CD4-positive, alpha-beta T cell treated with Interleukin-21 for 1 hour (primary cell): ENCODE measurements at regions not wholly inside any gene's neighbourhood (a gene's known extent, or its start where the extent isn't known, plus 50 kb on each side); places are given as distances from the start of the nearest gene placed in this dataset.
"Not testable (repeated sequence)": the region's sequence is repeated elsewhere in the genome, so short reads cannot be mapped to it uniquely, and the experiment has no call there.

ENCODE experiments used
- DNase-seq: peaks from one replicate; pipeline ENCODE4 v3.0.0-alpha.2; 2020

GRCh38 chr18:14321217-14321616 lies 189.0 kb upstream of the ZNF519 start:
- not testable (repeated sequence) for DNase-seq

GRCh38 chr18:14301255-14301654 lies 169.0 kb upstream of the ZNF519 start:
- not testable (repeated sequence) for DNase-seq

- DNase-seq: not testable (repeated sequence)
Observed at GRCh38 chr18:14295081-14295480, 162.8 kb upstream of the ZNF519 start.

GRCh38 chr18:14285053-14285452 lies 152.8 kb upstream of the ZNF519 start:
- DNase-seq: no peak

GRCh38 chr18:14275391-14275790 lies 143.2 kb upstream of the ZNF519 start:
- not testable (repeated sequence) for DNase-seq

- DNase-seq: not testable (repeated sequence)
Observed at GRCh38 chr18:14265637-14266410, 133.6 kb upstream of the ZNF519 start.

- DNase-seq: not testable (repeated sequence)
Observed at GRCh38 chr18:14262786-14263185, 130.6 kb upstream of the ZNF519 start.

GRCh38 chr18:14250084-14250677 lies 117.9 kb upstream of the ZNF519 start:
- not testable (repeated sequence) for DNase-seq

GRCh38 chr18:14239224-14239623 lies 107.0 kb upstream of the ZNF519 start:
- not testable (repeated sequence) for DNase-seq

- DNase-seq: not testable (repeated sequence)
Observed at GRCh38 chr18:14236356-14237048, 104.3 kb upstream of the ZNF519 start.

GRCh38 chr18:14225286-14225679 lies 93.0 kb upstream of the ZNF519 start:
- DNase-seq: not testable (repeated sequence)

- DNase-seq: not testable (repeated sequence)
Observed at GRCh38 chr18:14224551-14225285, 92.5 kb upstream of the ZNF519 start.

GRCh38 chr18:14223919-14224318 lies 91.7 kb upstream of the ZNF519 start:
- DNase-seq: not testable (repeated sequence)

- not testable (repeated sequence) for DNase-seq
Observed at GRCh38 chr18:14223231-14223822, 91.1 kb upstream of the ZNF519 start.

GRCh38 chr18:14222354-14223221 lies 90.4 kb upstream of the ZNF519 start:
- not testable (repeated sequence) for DNase-seq

- DNase-seq: no peak
Observed at GRCh38 chr18:14221689-14222088, 89.5 kb upstream of the ZNF519 start.

- DNase-seq: not testable (repeated sequence)
Observed at GRCh38 chr18:14215952-14216351, 83.7 kb upstream of the ZNF519 start.

- not testable (repeated sequence) for DNase-seq
Observed at GRCh38 chr18:14203424-14203823, 71.2 kb upstream of the ZNF519 start.

GRCh38 chr18:14190776-14191442 lies 58.7 kb upstream of the ZNF519 start:
- DNase-seq: not testable (repeated sequence)

- no peak for DNase-seq
Observed at GRCh38 chr18:14189858-14190257, 57.6 kb upstream of the ZNF519 start.
